ENCODE measurements at regions not wholly inside any gene's neighbourhood (a gene's known extent, or its start where the extent isn't known, plus 50 kb on each side); places are given as distances from the start of the nearest gene placed in this dataset.
"Not testable (repeated sequence)": the region's sequence is repeated elsewhere in the genome, so short reads cannot be mapped to it uniquely, and the experiment has no call there.

GRCh38 chr3:24684506-24685023 lies 189.9 kb upstream of the THRB start:
- Mint-ChIP-seq H3K9me3 (no peaks in the 10 kb centered on the region), H3K27ac (no peak overlapping the region), H3K36me3 (ENCODE audit: low read depth) (no peaks in the 10 kb centered on the region), H3K27me3 (ENCODE audit: low read depth) (peaks cover 47% of the 10 kb centered on the region), H3K4me1 (ENCODE audit: low read depth) (peaks cover 11% of the 10 kb centered on the region), H3K4me3 (ENCODE audit: low read depth) (no peak overlapping the region)
- intact Hi-C loops (cut with micrococcal nuclease), result loop anchor here (2.0 to 10.0 kb wide), 5 partner anchors 190 to 877 kb away; partner anchors contain the start of genes THRB and UBE2E1
- no peak for DNase-seq (ENCODE audit: low spot score)

- DNase-seq (ENCODE audit: low spot score), result no peak
- intact Hi-C loops (cut with micrococcal nuclease), result loop anchor here (1.0 to 10.0 kb wide), 4 partner anchors 9 to 880 kb away; partner anchors contain the start of genes THRB and UBE2E1
- Mint-ChIP-seq H3K9me3 (no peaks in the 10 kb centered on the region), H3K4me3 (ENCODE audit: low read depth) (no peak overlapping the region), H3K4me1 (ENCODE audit: low read depth) (peaks cover 9% of the 10 kb centered on the region), H3K27me3 (ENCODE audit: low read depth) (peaks cover 38% of the 10 kb centered on the region), H3K27ac (no peak overlapping the region), H3K36me3 (ENCODE audit: low read depth) (no peaks in the 10 kb centered on the region)
Observed at GRCh38 chr3:24686808-24687207, 192.2 kb upstream of the THRB start.

- Mint-ChIP-seq H3K36me3 (ENCODE audit: low read depth) (no peaks in the 10 kb centered on the region), H3K4me1 (ENCODE audit: low read depth) (peaks cover 9% of the 10 kb centered on the region), H3K4me3 (ENCODE audit: low read depth) (no peak overlapping the region), H3K27me3 (ENCODE audit: low read depth) (peaks cover 35% of the 10 kb centered on the region), H3K27ac (no peak overlapping the region), H3K9me3 (no peaks in the 10 kb centered on the region)
- intact Hi-C loops (cut with micrococcal nuclease), result loop anchor here (1.0 to 10.0 kb wide), 4 partner anchors 9 to 880 kb away; partner anchors contain the start of genes THRB and UBE2E1
- DNase-seq (ENCODE audit: low spot score), result no peak
Observed at GRCh38 chr3:24687671-24688070, 193.0 kb upstream of the THRB start.

- H3K4me3 Mint-ChIP-seq (ENCODE audit: low read depth), result no peak overlapping the region
- H3K9me3 Mint-ChIP-seq, result no peaks in the 10 kb centered on the region
- H3K4me1 Mint-ChIP-seq (ENCODE audit: low read depth), result peaks cover 9% of the 10 kb centered on the region
- H3K27ac Mint-ChIP-seq, result no peak overlapping the region
- no peaks in the 10 kb centered on the region for H3K36me3 Mint-ChIP-seq (ENCODE audit: low read depth)
- intact Hi-C loops (cut with micrococcal nuclease), result loop anchor here (5.0 to 10.0 kb wide), 3 partner anchors 194 to 881 kb away; partner anchors contain the start of genes THRB and UBE2E1
- peaks cover 28% of the 10 kb centered on the region for H3K27me3 Mint-ChIP-seq (ENCODE audit: low read depth)
- no peak for DNase-seq (ENCODE audit: low spot score)
Observed at GRCh38 chr3:24688446-24689148, 193.9 kb upstream of the THRB start.

- H3K36me3 Mint-ChIP-seq (ENCODE audit: low read depth), result no peaks in the 10 kb centered on the region
- H3K4me1 Mint-ChIP-seq (ENCODE audit: low read depth), result peaks cover 9% of the 10 kb centered on the region
- DNase-seq (ENCODE audit: low spot score), result no peak
- intact Hi-C loops (cut with micrococcal nuclease), result loop anchor here (5.0 to 10.0 kb wide), 3 partner anchors 195 to 882 kb away; partner anchors contain the start of genes THRB and UBE2E1
- no peak overlapping the region for H3K4me3 Mint-ChIP-seq (ENCODE audit: low read depth)
- no peak overlapping the region for H3K27ac Mint-ChIP-seq
- H3K9me3 Mint-ChIP-seq, result no peaks in the 10 kb centered on the region
- peaks cover 27% of the 10 kb centered on the region for H3K27me3 Mint-ChIP-seq (ENCODE audit: low read depth)
Observed at GRCh38 chr3:24689353-24689752, 194.7 kb upstream of the THRB start.

GRCh38 chr3:24690777-24691176 lies 196.1 kb upstream of the THRB start:
- Mint-ChIP-seq H3K9me3 (no peaks in the 10 kb centered on the region), H3K4me1 (ENCODE audit: low read depth) (peaks cover 9% of the 10 kb centered on the region), H3K27ac (no peak overlapping the region), H3K4me3 (ENCODE audit: low read depth) (no peak overlapping the region), H3K36me3 (ENCODE audit: low read depth) (no peaks in the 10 kb centered on the region), H3K27me3 (ENCODE audit: low read depth) (peaks cover 20% of the 10 kb centered on the region)
- no peak for DNase-seq (ENCODE audit: low spot score)
- intact Hi-C loops (cut with micrococcal nuclease), result no loop called here

GRCh38 chr3:24699078-24699477 lies 204.4 kb upstream of the THRB start:
- H3K27ac Mint-ChIP-seq; H3K36me3 Mint-ChIP-seq (ENCODE audit: low read depth); H3K4me3 Mint-ChIP-seq (ENCODE audit: low read depth); DNase-seq (ENCODE audit: low spot score); intact Hi-C loops (cut with micrococcal nuclease); H3K27me3 Mint-ChIP-seq (ENCODE audit: low read depth); H3K9me3 Mint-ChIP-seq; H3K4me1 Mint-ChIP-seq (ENCODE audit: low read depth): not testable (repeated sequence)

GRCh38 chr3:24704496-24704895 lies 209.8 kb upstream of the THRB start:
- Mint-ChIP-seq H3K27me3 (ENCODE audit: low read depth) (no peaks in the 10 kb centered on the region), H3K4me3 (ENCODE audit: low read depth) (no peak overlapping the region), H3K4me1 (ENCODE audit: low read depth) (no peaks in the 10 kb centered on the region), H3K9me3 (no peaks in the 10 kb centered on the region), H3K27ac (no peak overlapping the region), H3K36me3 (ENCODE audit: low read depth) (no peaks in the 10 kb centered on the region)
- no peak for DNase-seq (ENCODE audit: low spot score)
- intact Hi-C loops (cut with micrococcal nuclease), result no loop called here

- Mint-ChIP-seq H3K9me3 (no peaks in the 10 kb centered on the region), H3K36me3 (ENCODE audit: low read depth) (no peaks in the 10 kb centered on the region), H3K27ac (no peak overlapping the region), H3K4me1 (ENCODE audit: low read depth) (no peaks in the 10 kb centered on the region), H3K4me3 (ENCODE audit: low read depth) (no peak overlapping the region), H3K27me3 (ENCODE audit: low read depth) (no peaks in the 10 kb centered on the region)
- intact Hi-C loops (cut with micrococcal nuclease), result no loop called here
- no peak for DNase-seq (ENCODE audit: low spot score)
Observed at GRCh38 chr3:24707936-24708335, 213.3 kb upstream of the THRB start.

GRCh38 chr3:24709956-24710355 lies 215.3 kb upstream of the THRB start:
- Mint-ChIP-seq H3K27me3 (ENCODE audit: low read depth) (no peaks in the 10 kb centered on the region), H3K27ac (no peak overlapping the region), H3K4me3 (ENCODE audit: low read depth) (no peak overlapping the region), H3K9me3 (no peaks in the 10 kb centered on the region), H3K36me3 (ENCODE audit: low read depth) (no peaks in the 10 kb centered on the region), H3K4me1 (ENCODE audit: low read depth) (no peaks in the 10 kb centered on the region)
- no peak for DNase-seq (ENCODE audit: low spot score)
- intact Hi-C loops (cut with micrococcal nuclease), result no loop called here

GRCh38 chr3:24713516-24713915 lies 218.9 kb upstream of the THRB start:
- intact Hi-C loops (cut with micrococcal nuclease), result no loop called here
- DNase-seq (ENCODE audit: low spot score), result no peak
- Mint-ChIP-seq H3K27me3 (ENCODE audit: low read depth) (no peaks in the 10 kb centered on the region), H3K27ac (no peak overlapping the region), H3K9me3 (no peaks in the 10 kb centered on the region), H3K36me3 (ENCODE audit: low read depth) (no peaks in the 10 kb centered on the region), H3K4me1 (ENCODE audit: low read depth) (no peaks in the 10 kb centered on the region), H3K4me3 (ENCODE audit: low read depth) (no peak overlapping the region)

GRCh38 chr3:24714436-24714835 lies 219.8 kb upstream of the THRB start:
- no peak overlapping the region for H3K27ac Mint-ChIP-seq
- no peaks in the 10 kb centered on the region for H3K4me1 Mint-ChIP-seq (ENCODE audit: low read depth)
- intact Hi-C loops (cut with micrococcal nuclease), result no loop called here
- no peaks in the 10 kb centered on the region for H3K9me3 Mint-ChIP-seq
- no peak for DNase-seq (ENCODE audit: low spot score)
- H3K27me3 Mint-ChIP-seq (ENCODE audit: low read depth), result no peaks in the 10 kb centered on the region
- no peaks in the 10 kb centered on the region for H3K36me3 Mint-ChIP-seq (ENCODE audit: low read depth)
- no peak overlapping the region for H3K4me3 Mint-ChIP-seq (ENCODE audit: low read depth)

GRCh38 chr3:24715171-24715792 lies 220.6 kb upstream of the THRB start:
- Mint-ChIP-seq H3K4me3 (ENCODE audit: low read depth) (no peak overlapping the region), H3K27me3 (ENCODE audit: low read depth) (no peaks in the 10 kb centered on the region), H3K4me1 (ENCODE audit: low read depth) (no peaks in the 10 kb centered on the region), H3K36me3 (ENCODE audit: low read depth) (no peaks in the 10 kb centered on the region), H3K27ac (no peak overlapping the region), H3K9me3 (no peaks in the 10 kb centered on the region)
- no peak for DNase-seq (ENCODE audit: low spot score)
- intact Hi-C loops (cut with micrococcal nuclease), result no loop called here

Measured in activated T-helper 2 cell treated with anti-CD3 and anti-CD28 coated beads, Interferon-gamma antibody, Interleukin-2, Interleukin-4, amounts not matched to agents 10 μg/mL and 5 μg/mL and 100 μg/mL, durations not matched to agents 14 hours and 24 hours and 36 hours (primary cell).